ENCODE measurements at regions not wholly inside any gene's neighbourhood (a gene's known extent, or its start where the extent isn't known, plus 50 kb on each side); places are given as distances from the start of the nearest gene placed in this dataset.

GRCh38 chr1:209059981-209060380 is 523.5 kb upstream of the CAMK1G start:
- TF ChIP-seq POLR2A (IDR thresholded peaks at IDR 0.05; ENCODE audit: low read depth, low read length) (no peak), POLR2AphosphoS5 (IDR thresholded peaks at IDR 0.05; ENCODE audit: low read depth, low read length) (no peak)

Data from GM12891 (cell line).